Right kidney (tissue), 1 donor: ENCODE measurements at regions not wholly inside any gene's neighbourhood (a gene's known extent, or its start where the extent isn't known, plus 50 kb on each side); places are given as distances from the start of the nearest gene placed in this dataset.

Source experiments
- DNase-seq: peaks from one replicate; pipeline ENCODE4 v3.0.0-alpha.2; 2016

DNA sequence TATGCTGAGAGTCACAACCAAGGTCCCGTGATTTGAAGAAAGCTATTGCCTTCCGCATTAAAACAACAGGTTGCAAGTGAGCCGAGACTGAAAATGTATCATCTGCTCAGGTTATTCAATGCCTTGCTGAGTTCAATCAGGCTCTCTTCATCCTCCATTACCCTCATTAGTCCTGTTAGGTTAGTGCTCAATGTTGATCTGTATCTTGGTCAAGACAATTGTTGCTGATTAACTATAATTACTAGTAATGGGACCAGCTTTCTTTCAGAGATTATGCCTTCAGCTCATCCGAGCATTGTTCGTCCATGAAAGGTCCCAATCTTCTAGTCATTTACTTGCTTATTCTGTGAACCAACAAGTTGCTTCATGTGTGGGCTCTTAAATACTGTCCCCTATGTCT, 534.6 kb upstream of the FAM241A start:
- DNase-seq = no peak

DNA sequence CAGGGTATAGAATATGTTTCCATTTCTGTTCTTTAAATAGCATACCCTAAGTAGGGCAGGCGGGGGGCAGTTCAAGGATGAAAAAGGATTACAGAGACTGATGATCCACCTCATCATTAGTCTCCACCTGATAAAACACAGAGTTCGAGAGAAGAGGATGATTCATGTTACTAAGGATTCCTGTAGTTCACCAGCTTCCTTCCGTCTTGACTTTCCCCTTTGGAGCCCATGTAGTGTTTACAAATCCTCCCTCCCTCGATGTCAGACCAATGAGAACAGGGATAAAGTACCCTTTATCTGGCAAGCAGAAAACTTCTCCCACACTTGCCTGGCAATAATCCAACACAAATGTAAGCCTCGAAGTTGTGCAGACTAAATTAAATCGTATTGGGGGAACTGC, 526.3 kb upstream of the FAM241A start:
- DNase-seq = no peak

GRCh38 chr4:111628437-111628836, 516.8 kb upstream of the FAM241A start:
- DNase-seq = no peak

GRCh38 chr4:111630705-111631104, 514.5 kb upstream of the FAM241A start:
- no peak for DNase-seq

- no peak for DNase-seq
These were observed 513.8 kb upstream of the FAM241A start for GRCh38 chr4:111631215-111631999.

GRCh38 chr4:111632641-111633151, 512.6 kb upstream of the FAM241A start:
- no peak for DNase-seq

DNA sequence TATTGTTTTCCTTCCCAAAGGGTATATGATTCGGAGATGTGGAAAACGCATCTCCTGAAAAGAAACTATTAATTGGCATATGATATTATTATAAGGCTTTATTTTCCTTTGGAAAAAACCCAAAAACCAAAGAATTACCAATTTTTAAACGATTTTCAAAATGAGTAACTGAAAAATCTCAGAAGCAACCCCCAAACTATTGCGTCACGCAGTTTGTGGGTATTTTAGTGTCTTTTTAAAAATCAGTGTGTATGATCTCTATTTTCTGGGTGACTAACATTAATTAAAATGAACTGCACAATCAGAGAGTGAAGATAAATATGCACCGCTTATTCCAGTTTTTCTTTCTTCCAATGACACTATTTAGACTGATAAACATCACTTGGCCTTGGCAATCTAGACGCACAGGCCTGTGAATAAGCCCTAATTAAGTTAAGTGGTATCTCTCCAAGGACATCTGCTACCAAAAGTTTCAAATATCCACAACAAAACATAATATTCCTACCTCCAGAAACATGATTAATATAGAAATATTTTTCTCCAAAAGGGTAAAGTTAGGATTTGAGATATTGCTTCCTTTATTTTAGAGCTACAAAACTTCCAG, 511.5 kb upstream of the FAM241A start:
- DNase-seq = no peak

DNA sequence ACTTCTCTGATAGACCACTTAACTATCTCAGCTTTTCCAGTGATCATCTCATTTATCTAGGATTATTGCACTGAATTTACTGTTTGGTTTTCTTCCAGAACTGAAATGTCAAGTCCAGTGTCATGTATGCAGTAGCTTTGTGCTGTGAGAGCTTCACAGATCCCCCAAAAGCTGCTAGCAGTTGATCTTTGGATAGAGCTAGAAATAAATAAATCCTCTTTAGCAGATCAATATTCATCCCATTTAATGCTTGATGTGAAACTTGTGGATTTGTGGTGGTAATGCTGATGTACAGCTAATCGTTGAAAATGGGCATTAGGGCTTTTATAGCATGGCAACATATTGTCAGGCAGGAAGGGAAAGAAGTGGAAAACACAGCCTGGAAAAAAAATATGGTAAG, 509.6 kb upstream of the FAM241A start:
- no peak for DNase-seq

DNA sequence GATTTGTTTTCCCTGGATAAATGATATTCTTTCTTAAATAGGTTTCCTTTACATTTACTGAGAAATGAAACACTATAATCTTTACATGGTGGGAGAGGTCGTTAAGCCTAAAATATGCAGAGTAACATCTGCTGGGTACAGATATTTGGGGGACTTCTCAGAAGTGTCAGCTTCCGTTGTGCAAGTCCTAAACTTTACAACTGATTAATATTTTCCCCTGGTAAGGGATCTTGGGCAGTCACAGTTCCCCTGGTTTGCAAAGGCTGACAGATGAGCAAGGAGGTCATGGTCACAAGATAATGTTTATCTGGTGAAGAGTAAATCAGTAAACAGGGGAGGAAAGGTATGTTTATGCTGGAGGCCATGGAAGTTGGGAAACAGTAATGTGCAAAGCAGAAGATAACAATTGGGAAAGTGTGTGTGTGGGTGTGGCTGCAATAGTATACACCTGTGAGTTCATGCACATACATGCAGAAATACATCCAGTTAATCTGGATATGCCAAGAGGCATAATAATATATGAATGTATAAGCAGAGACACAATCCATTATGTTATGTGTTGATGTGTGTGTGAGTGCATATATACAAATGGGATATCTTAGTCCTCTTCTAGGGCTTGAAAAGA, 508.2 kb upstream of the FAM241A start:
- no peak for DNase-seq

DNA sequence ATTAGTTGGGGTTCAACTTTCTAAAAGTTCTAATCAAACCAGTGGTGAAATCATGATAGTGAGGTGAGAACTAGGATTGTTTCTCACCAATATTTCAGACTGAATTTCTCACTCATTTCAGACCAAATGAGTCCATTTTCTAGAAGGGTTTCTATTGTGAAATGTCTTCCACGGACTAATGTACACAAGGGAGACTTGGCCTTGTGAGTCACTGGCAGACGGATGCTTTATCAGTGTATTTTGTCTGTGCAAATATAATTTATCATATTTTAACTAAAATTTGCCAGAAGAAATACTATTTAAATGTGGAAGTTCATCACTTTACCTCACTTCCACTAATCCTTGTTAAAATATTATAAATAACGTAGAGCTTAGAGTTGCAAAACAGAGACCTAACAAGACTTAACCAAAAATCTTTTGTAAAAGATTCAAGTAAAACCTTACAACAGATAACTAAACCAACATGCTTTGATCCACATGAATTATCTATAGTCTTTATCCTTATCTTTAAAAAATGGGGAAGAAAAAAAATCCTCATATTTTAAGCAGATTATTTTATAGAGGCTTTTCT, 506.0 kb upstream of the FAM241A start:
- DNase-seq = no peak

DNA sequence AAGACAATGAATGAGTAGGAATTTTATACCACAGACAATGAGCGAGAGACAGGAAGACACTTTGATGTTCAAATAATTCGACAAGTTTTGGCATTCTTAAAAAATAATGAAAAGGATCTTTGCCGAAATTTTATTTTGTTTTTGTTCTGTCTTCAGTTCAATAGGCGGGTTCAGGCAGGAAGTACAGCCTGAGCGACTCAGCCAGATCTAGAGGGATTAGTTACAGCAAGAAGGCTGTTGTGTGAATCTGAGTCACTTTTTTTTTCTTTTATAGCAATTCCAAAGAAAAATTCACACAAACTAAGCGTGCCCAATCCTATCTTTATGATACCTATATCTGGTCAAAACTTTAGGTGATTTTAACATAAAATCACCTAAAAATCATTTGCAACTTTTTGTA, 505.4 kb upstream of the FAM241A start:
- no peak for DNase-seq

GRCh38 chr4:111641813-111642579, 503.3 kb upstream of the FAM241A start:
- peak; percentile 28 for DNase-seq

- no peak for DNase-seq
These were observed 497.2 kb upstream of the FAM241A start for GRCh38 chr4:111648056-111648455.

- DNase-seq = no peak
These were observed 495.9 kb upstream of the FAM241A start for GRCh38 chr4:111649308-111649707.

DNA sequence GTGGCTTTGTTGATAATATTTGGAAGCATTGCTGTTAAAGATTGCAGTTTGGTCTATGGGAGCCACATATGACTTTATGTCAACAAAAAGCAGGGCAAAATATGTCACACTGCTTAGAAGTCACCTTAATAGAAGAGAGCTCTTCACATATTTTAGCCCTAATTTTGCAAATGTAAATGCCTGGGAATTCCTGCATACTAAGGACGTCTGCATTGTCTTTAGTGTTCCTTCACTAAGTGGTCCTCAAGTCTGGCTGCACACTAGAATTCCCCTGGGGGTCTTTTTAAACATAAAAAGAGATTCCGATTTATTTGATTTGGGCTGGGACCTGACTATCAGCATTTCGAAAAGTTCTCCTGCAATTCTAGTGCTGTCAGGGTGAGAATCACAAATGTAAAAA, 495.1 kb upstream of the FAM241A start:
- DNase-seq = no peak

- DNase-seq = no peak
These were observed 494.6 kb upstream of the FAM241A start for GRCh38 chr4:111650674-111651086.

GRCh38 chr4:111652236-111652635, 493.0 kb upstream of the FAM241A start:
- no peak for DNase-seq

- no peak for DNase-seq
These were observed 492.3 kb upstream of the FAM241A start for GRCh38 chr4:111652986-111653385.

- DNase-seq = no peak
These were observed 482.8 kb upstream of the FAM241A start for GRCh38 chr4:111662496-111662895.

- DNase-seq = no peak
These were observed 480.8 kb upstream of the FAM241A start for GRCh38 chr4:111664308-111664945.

GRCh38 chr4:111666826-111667360, 478.4 kb upstream of the FAM241A start:
- no peak for DNase-seq

DNA sequence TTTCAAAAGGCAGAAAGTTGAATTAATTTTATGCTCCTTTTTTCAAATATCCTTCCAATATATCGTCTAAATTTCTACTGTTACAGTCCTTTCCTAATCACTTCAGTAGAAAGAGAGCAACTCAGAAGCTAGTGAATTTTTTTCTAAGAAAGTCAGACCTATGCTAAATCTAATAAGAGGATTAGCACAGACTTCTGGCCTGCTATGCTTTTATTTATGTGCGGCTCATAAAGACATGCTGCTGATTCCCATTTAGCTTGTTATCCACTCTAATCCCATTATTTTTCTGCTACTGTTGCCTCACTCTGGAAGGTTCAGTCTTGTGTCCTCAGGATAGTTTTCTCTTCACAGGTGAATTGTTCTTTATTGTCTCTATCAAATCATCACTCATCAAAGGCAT, 473.5 kb upstream of the FAM241A start:
- no peak for DNase-seq
